CD4-positive, alpha-beta T cell treated with Interleukin-10 for 1 hour (primary cell): ENCODE measurements at regions not wholly inside any gene's neighbourhood (a gene's known extent, or its start where the extent isn't known, plus 50 kb on each side); places are given as distances from the start of the nearest gene placed in this dataset.
"Not testable (repeated sequence)": the region's sequence is repeated elsewhere in the genome, so short reads cannot be mapped to it uniquely, and the experiment has no call there.

ENCODE experiments used
- DNase-seq: peaks from one replicate; pipeline ENCODE4 v3.0.0-alpha.2; 2020

DNA sequence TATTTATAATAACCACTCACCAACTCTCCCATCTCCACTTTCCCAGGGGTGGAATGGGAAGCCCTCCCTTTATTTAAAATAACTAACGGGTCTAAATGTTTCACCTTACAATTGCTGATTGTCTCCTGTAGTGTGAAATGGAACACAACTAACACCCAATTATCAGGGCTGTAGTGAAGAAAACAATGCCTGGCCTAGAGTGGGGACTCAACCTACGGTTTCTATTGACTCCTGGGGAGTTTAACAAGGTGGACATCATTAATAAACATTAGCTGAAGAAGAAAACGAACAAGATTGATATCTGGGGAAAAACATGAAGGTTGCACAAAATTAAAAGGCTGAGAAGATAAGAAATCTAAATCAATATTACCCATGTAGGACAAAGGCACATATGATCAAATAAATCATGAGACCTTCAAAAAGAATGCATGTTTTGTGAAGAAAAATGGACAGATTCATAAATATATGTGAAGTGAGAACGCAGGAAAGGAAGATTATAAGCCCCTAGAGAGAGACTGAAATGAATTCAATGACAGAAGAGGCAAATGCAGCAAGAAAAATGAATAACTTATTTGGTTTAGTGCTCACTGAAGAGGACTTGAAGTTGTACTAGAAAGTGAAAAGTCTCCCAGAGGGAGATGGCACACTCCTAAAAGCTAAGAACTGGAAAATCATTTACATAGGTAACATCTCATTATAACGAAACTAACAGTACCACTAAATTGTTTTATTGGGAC is 593.0 kb upstream of the AADAT start:
- no peak for DNase-seq

DNA sequence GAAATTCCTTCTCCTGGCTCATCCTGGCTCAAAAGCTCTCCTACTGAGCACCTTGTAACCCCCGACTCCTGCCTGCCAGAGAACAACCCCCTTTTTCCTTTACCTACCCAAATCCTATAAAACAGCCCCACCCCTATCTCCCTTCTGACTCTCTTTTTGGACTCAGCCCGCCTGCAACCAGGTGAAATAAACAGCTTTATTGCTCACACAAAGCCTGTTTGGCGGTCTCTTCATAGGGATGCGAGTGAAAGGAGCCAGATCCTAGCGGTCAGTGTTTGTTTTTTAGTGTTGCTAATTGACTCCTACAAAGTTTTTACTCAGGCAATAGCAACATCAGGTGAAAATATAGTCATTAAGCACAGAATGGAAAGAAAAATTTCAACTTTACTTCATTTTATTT is 592.3 kb upstream of the AADAT start:
- DNase-seq = not testable (repeated sequence)

GRCh38 chr4:170675568-170676262 is 586.0 kb upstream of the AADAT start:
- no peak for DNase-seq

DNA sequence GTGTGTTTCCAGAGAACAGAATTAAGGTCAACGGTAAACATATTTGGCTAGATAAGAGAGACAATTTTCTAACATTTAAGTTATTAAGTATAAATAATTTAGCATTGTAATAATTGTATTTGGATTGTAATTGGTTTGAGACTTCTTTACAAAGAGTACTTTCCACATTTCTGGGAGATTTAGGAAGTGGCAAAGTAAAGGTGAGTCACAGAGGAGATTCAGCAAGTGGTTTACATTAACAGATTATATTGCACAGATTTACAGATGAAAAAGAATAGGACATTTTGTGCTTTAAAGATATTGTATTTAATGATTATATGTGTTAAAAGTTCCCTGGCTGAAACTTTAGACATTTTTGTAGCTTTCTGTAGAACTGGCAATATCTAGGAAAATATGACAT is 584.4 kb upstream of the AADAT start:
- no peak for DNase-seq

GRCh38 chr4:170672381-170672965 is 582.7 kb upstream of the AADAT start:
- DNase-seq = no peak

DNA sequence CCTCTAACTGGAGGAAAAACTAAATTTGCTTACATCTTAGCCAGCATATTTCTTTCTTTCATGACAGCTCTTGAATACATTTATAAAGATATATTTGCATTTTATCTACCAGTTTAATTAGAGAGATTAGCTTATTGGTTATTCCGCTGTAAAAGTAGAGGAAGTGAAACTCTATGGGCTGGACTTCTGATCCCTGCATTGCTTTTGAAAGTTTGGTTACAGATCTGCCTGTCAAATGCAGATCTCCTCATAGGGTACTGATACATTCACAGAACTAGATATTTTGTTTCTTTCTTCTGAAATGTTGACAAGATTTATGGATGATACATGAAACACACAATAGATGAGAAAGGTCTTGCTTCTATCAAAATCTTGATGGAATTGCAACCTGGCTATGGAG is 581.4 kb upstream of the AADAT start:
- DNase-seq = no peak

GRCh38 chr4:170667814-170668213 is 578.1 kb upstream of the AADAT start:
- no peak for DNase-seq

DNA sequence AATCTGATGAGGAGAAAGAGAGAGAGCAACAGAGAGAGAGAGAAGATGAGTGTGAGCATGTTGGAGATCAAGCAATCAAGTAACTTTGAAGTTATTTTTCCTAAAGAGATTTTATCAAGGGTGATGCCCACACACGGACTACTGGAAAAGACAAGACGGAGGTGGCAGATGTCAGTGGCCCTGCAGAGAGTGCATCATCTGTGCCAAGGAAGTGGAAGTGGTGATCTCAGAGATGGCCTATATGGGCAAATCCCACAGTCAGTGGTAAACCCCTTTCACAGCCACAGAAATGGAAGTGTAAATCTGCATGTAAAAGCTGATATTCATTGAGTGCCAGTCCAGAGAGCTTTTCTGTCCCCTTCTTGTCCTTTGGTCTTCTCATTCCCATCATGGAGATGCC is 577.2 kb upstream of the AADAT start:
- DNase-seq = no peak

DNA sequence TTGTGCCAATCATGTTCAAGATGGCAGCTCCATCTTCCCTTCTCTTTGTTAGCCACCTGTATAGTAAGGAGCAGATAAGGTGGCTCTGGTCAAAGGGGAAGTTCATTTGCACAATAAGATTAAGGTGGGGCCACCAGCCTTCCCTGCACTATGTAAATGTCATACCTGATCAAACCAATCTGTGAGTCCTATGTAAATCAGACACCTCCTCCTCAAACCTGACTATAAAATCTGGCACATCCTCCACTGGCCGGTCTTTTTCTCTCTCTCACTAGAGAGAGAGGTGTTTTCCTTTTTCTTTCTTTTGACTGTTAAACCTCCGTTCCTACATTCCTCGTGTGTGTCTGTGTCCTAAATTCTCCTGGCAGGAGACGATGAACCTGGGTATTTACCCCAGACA is 572.5 kb upstream of the AADAT start:
- no peak for DNase-seq

DNA sequence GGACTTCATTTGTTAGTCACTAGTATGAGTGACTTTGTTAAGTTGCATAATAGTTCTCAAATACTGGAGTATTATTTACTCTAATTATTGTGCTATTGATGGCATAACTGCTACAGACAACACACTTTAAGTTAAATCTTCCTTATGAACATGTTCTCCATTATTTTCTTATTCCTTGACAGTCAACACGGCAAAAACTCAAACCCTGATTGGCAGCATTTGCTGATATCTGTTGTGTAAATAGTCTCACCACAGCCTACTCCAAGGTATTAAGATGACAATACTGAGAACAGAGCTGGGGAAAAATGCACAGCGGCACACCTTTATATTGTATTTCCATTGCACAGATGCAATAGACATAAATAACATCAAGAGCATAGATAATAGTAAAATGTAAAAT is 568.0 kb upstream of the AADAT start:
- no peak for DNase-seq

GRCh38 chr4:170656506-170656905 is 566.8 kb upstream of the AADAT start:
- no peak for DNase-seq

DNA sequence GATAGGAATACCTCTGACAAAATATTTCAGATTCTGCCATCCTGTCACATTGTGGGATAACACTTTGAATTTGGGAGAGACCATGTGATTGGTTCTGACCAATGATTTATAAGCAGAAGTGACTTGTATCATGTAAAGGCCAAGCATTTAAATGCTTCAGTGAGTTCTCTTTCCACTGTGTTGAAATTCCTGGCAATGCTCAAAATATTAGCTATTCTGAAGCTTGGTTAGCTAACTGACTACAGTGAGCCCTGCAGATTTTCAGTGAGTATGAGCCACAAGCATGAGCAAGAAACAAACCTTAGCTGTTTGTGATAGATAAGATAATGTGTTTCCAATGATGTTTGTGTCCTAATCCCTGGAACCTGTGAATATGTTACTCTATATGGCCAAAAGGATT is 562.8 kb upstream of the AADAT start:
- no peak for DNase-seq

- no peak for DNase-seq
Measured at GRCh38 chr4:170651786-170652185, 562.0 kb upstream of the AADAT start.

GRCh38 chr4:170627418-170627817 is 537.7 kb upstream of the AADAT start:
- DNase-seq = no peak

DNA sequence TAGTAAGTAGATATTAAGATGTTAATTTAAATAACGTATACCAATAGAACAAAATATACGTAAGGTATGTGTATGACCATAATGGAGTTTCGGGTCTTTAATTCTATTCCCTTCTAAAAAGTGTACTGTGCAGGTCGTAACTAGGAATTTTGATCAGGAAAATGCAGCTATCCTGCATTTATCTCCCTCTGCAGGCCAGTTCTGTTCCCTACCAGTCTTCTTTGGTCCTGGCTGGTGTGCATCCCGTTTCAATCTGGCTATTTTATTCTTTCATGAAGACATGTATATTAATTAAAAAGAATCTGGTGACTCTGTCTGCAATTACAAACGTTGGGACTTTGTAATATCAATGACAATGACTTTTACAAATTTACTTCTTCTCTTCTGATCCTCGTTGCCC is 534.1 kb upstream of the AADAT start:
- no peak for DNase-seq

GRCh38 chr4:170610434-170610833 is 520.7 kb upstream of the AADAT start:
- DNase-seq = no peak

- no peak for DNase-seq
Measured at GRCh38 chr4:170599894-170600293, 510.1 kb upstream of the AADAT start.

DNA sequence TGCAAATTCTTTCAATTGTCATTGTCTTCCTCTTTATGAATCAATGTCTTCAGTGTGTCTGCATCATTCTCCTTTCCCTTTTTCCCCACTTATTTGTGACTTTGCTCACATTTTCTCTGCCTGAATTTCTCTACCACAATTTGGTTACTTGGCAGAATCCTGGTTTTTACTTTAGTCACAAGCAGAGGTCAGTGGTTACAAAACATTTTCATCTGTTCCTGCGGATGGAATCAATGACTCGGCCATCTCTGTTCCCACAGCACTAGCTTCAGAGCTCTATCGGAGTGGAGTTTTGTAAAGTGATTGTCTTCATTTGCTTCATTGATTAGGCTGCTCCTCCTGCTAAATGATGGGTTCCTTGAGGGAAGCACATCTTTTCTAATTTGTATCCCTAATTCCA is 501.3 kb upstream of the AADAT start:
- no peak for DNase-seq

DNA sequence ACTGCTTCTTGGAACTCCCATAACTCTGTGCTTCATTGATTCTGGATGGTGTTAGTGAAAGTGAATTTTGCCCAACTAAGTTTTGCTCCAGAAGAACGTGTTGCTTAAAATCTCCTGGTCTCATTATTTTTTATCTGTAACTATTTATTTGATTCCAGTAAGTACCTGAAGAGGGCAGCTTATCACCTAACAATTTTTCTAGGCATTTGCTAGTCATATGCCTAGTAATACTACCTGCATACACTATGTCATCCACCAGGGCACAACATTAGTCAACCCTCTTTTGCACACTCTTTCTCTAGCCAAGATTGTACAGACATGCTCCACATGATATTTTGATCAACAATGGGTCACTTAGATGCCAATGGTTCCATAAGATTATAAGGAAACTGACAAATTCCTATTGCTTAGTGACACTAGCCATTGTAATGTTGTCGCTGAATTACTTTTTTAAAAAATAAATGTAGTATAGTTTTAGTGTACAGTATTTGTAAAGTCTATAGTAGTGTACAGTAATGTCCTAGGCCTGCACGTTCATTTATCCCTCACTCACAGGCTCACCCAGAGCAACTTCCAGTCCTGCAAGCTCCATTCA is 499.9 kb upstream of the AADAT start:
- DNase-seq = no peak

DNA sequence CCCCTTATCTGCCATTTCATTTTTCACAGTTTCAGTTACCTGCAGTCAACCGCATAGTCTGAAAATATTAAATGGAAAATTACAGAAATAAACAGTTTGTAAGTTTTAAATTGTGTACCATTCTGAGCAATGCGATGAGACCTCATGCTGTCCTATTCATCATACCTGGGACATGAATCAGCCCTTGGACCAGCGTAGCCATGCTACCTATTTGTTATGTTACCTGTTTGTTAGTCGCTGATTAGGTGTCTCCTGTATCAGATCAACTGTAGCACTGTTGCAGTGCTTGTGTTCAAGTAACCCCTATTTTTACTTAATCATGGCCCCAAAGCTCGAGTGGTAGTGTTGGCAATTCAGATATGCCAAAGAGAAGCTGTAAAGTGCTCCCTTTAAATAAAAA is 492.2 kb upstream of the AADAT start:
- DNase-seq = no peak

GRCh38 chr4:170581322-170581721 is 491.6 kb upstream of the AADAT start:
- DNase-seq = no peak

DNA sequence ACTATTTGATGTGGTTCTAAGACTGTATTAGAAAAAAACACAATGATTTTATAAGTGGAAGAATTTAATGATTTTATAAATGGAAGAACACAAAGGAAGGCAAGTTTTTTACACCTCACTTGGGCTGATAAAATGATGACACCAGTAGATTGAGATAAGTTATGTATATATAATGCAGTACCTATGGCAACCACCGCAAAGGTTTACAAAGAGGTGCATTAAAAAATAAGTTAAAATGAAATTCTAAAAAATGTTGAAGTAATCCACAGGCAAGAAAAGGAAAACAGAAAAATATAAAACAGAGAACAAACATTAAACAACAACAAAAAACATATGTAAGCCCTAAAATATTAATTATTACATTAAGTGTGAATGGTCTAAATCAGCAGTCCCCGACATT is 490.9 kb upstream of the AADAT start:
- no peak for DNase-seq

GRCh38 chr4:170538821-170539473 is 449.2 kb upstream of the AADAT start:
- DNase-seq = no peak
